K562 (cell line): ENCODE measurements at regions not wholly inside any gene's neighbourhood (a gene's known extent, or its start where the extent isn't known, plus 50 kb on each side); places are given as distances from the start of the nearest gene placed in this dataset.
A peak's percentile ranks its signal among the peaks of the same experiment; 100 is the strongest.

Experiments
- ATAC-seq: fragments of 200-7000 bp; cut with Tn5 transposase; 3 replicates; pipeline ENCODE4 v1.9.1; 2020; ENCODE audit warnings: moderate library complexity
- BruUV-seq: library from RNA; stranded (reverse); fragments of 400-500 nt; replicated peaks from 2 replicates; lab custom pipeline; 2021; lab: Mats Ljungman, UMichigan
- CTCF ChIA-PET: fragments of 300-600 bp; formaldehyde crosslinking; extraction: SDS; loops from one replicate; lab custom pipeline; 2021; ENCODE audit warnings: low intra/inter-chr PET ratio; lab: Yijun Ruan, JAX
- POLR2A ChIA-PET: fragments of 300-600, 350-650 bp; sonication (Branson Sonifier 250); formaldehyde crosslinking; extraction: SDS; loops from one replicate; lab custom pipeline; 2021; ENCODE audit warnings: antibody characterized with exemption, inconsistent platforms; lab: Yijun Ruan, JAX
- DNase-seq, 4 experiments: peaks; one replicate each; pipeline versions ENCODE4 v3.0.0 to v3.0.0-alpha.2; 2011 to 2018; ENCODE audit warnings: low spot score in 3 of 4, mixed read lengths in 3 of 4; ENCODE audit errors: extremely low read depth in 1 of 4
- FAIRE-seq: peaks from 2 replicates; lab custom pipeline; 2011; peaks lifted over from hg19 to GRCh38; lab: Jason Lieb, UNC
- H2AFZ ChIP-seq: 2 replicates; pipeline ENCODE4 v1.6.0; 2011; ENCODE audit warnings: low read depth, low read length, control low read depth, inconsistent platforms
- H3K27ac ChIP-seq: fragments of 200-600 bp; 3 replicates; pipeline ENCODE4 v1.8.0; 2011; ENCODE audit warnings: low read depth, mild to moderate bottlenecking, control low read depth, inconsistent platforms, low read length, moderate library complexity, mixed read lengths; ENCODE audit errors: extremely low read depth
- H3K27me3 ChIP-seq, 2 experiments: fragments of 300-600 bp in 1 of 2; 2 replicates in 1 of 2; 3 replicates in 1 of 2; pipeline versions ENCODE4 v1.6.0 to v1.8.0; 2011; ENCODE audit warnings: inconsistent platforms in 2 of 2, low read length in 2 of 2, mild to moderate bottlenecking in 1 of 2, mixed read lengths in 1 of 2, moderate library complexity in 1 of 2; ENCODE audit not compliant: control insufficient read depth in 2 of 2, insufficient read depth in 2 of 2
- H3K36me3 ChIP-seq: fragments of 300-600 bp; 3 replicates; pipeline ENCODE4 v1.8.0; 2011; ENCODE audit warnings: mild to moderate bottlenecking, low read length, inconsistent platforms; ENCODE audit not compliant: control insufficient read depth, insufficient read depth
- H3K4me1 ChIP-seq, 2 experiments: fragments of 200-600 bp in 1 of 2; replicated peaks in 1 of 2; 2 replicates in 1 of 2; 3 replicates in 1 of 2; pipeline versions ENCODE4 v1.5.1 to v1.8.0; 2011; ENCODE audit warnings: inconsistent platforms in 2 of 2, low read length in 2 of 2, mild to moderate bottlenecking in 1 of 2, mixed read lengths in 1 of 2, moderate library complexity in 1 of 2; ENCODE audit not compliant: control insufficient read depth in 2 of 2, insufficient read depth in 2 of 2
- H3K4me2 ChIP-seq: 2 replicates; pipeline ENCODE4 v1.6.1; 2011; ENCODE audit warnings: low read length, control low read depth, inconsistent platforms, mixed read lengths; ENCODE audit not compliant: insufficient read depth
- H3K4me3 ChIP-seq: fragments of 200-600 bp; sonication (generic), shearing (Covaris generic); 2 replicates; pipeline ENCODE4 v1.5.1; 2016; ENCODE audit warnings: control low read depth, inconsistent platforms
- H3K79me2 ChIP-seq: fragments of 200-600 bp; 3 replicates; pipeline ENCODE4 v1.8.0; 2011; ENCODE audit warnings: low read length, inconsistent platforms; ENCODE audit not compliant: control insufficient read depth, insufficient read depth
- H3K9ac ChIP-seq, 2 experiments: 2 replicates each; pipeline versions ENCODE4 v1.6.0 to v1.6.1; 2011; ENCODE audit warnings: low read depth in 2 of 2, low read length in 2 of 2, control low read depth in 1 of 2, inconsistent platforms in 1 of 2, mild to moderate bottlenecking in 1 of 2, mixed read lengths in 1 of 2; ENCODE audit not compliant: insufficient read depth in 1 of 2
- H3K9me1 ChIP-seq: one replicate; pipeline ENCODE4 v1.6.0; 2011; ENCODE audit warnings: inconsistent platforms, mild to moderate bottlenecking, low read length, moderate library complexity; ENCODE audit not compliant: control insufficient read depth, insufficient read depth
- H3K9me3 ChIP-seq: replicated peaks from 2 replicates; pipeline ENCODE4 v1.5.1; 2011; ENCODE audit warnings: low read depth, low read length, inconsistent platforms; ENCODE audit not compliant: control insufficient read depth, insufficient read depth
- H4K20me1 ChIP-seq: replicated peaks from 2 replicates; pipeline ENCODE4 v1.6.1; 2011; ENCODE audit warnings: low read length, inconsistent platforms, mixed read lengths; ENCODE audit not compliant: control insufficient read depth, insufficient read depth
- ATF6 ChIP-seq: sonication (generic); formaldehyde crosslinking; IDR thresholded peaks from 2 replicates; pipeline ENCODE4 v1.4.0; 2020; ENCODE audit warnings: mild to moderate bottlenecking, missing genetic modification reagents
- CREB3 ChIP-seq: fragments of 450-650 bp; conservative IDR thresholded peaks from 2 replicates; pipeline ENCODE4 v1.6.1; 2016; ENCODE audit warnings: missing genetic modification characterization, low read depth, mild to moderate bottlenecking, missing compliant biosample characterization, moderate library complexity
- HMGN3 ChIP-seq: IDR thresholded peaks from 2 replicates; pipeline ENCODE4 v1.6.1; 2011; ENCODE audit warnings: borderline replicate concordance, low read depth, mild to moderate bottlenecking, mixed read lengths, low read length; ENCODE audit not compliant: insufficient read length; ENCODE audit errors: extremely low read depth
- SRSF7 ChIP-seq: fragments of 200-400 bp; formaldehyde crosslinking; optimal IDR thresholded peaks from 2 replicates; pipeline ENCODE3; 2017; ENCODE audit warnings: mild to moderate bottlenecking, low read depth, low read length
- SRSF9 ChIP-seq: fragments of 200-400 bp; formaldehyde crosslinking; IDR thresholded peaks from 2 replicates; pipeline ENCODE4 v1.6.1; 2017; ENCODE audit warnings: low read depth, low read length, borderline replicate concordance
- ZC3H11A ChIP-seq: IDR thresholded peaks from 2 replicates; pipeline ENCODE4 v1.6.1; 2012; ENCODE audit warnings: low read depth, low read length, improper control_type of control experiment
- ZHX1 ChIP-seq: fragments of 150-350 bp; conservative IDR thresholded peaks from 2 replicates; pipeline ENCODE4 v1.6.1; 2014; ENCODE audit warnings: low read length
- ZNF212 ChIP-seq: fragments of 450-650 bp; formaldehyde crosslinking; IDR thresholded peaks from 2 replicates; pipeline ENCODE4 v1.4.0; 2020; ENCODE audit warnings: mild to moderate bottlenecking
- ZNF586 ChIP-seq: fragments of 450-650 bp; formaldehyde crosslinking; conservative IDR thresholded peaks from 2 replicates; pipeline ENCODE4 v1.4.0; 2020; ENCODE audit warnings: mild to moderate bottlenecking, moderate library complexity
- ZNF764 ChIP-seq: fragments of 250-450 bp; sonication (Bioruptor Pico); IDR thresholded peaks from 2 replicates; pipeline ENCODE4 v1.4.0; 2020; ENCODE audit warnings: low read depth, mild to moderate bottlenecking, moderate library complexity
- WGBS: fragments of 100-300 bp; shearing (Covaris generic); methylation state at CpG from one replicate; pipeline ENCODE4 v1.1.6; 2016; ENCODE audit warnings: low coverage, mixed read lengths; ENCODE audit not compliant: insufficient coverage; ENCODE audit errors: missing lambda C conversion rate; 5-methylcytosine and 5-hydroxymethylcytosine counted together
- in situ Hi-C: fragments of 300-500 bp; cut with MboI; formaldehyde crosslinking; loops from 4 replicates; pipeline ENCODE4 v1.15.0; 2018; ENCODE audit warnings: inconsistent platforms, mixed read lengths
- intact Hi-C: fragments of 100-400 bp; cut with micrococcal nuclease; formaldehyde crosslinking; loops from 2 replicates; pipeline ENCODE4 v1.14.2; 2022

- Histone ChIP-seq H3K4me1 (no peaks in the 10 kb centered on the region), H3K9me3 (no peaks in the 10 kb centered on the region), H4K20me1 (peaks cover 3% of the 10 kb centered on the region; the same call in 1 of the 2 replicates), H3K27me3 (peaks cover 18 to 67% of the 10 kb centered on the region in 2 experiments), H3K9ac (peak overlapping the region in 1 of 2 experiments; percentile 14; a peak in 1 of 4 replicates), H3K27ac (no peak overlapping the region), H2AFZ (no peak overlapping the region), H3K36me3 (no peaks in the 10 kb centered on the region), H3K79me2 (no peaks in the 10 kb centered on the region), H3K4me2 (no peak overlapping the region), H3K9me1 (no peaks in the 10 kb centered on the region), H3K4me3 (no peak overlapping the region)
- intact Hi-C loops (no loop called here), in situ Hi-C loops (no loop called here)
- ATAC-seq (no peak), FAIRE-seq (no peak), DNase-seq (no peak)
- 1% methylated on average over 12 of the region's 12 CpGs for WGBS
- ChIA-PET POLR2A (no interaction called here), CTCF (no interaction called here)
- BruUV-seq, result no TSS peak
- no peak for TF ChIP-seq ZNF586 (CRISPR knock-in tag)
- TF ChIP-seq SRSF7, result no peak
- TF ChIP-seq ZC3H11A, result no peak
- TF ChIP-seq HMGN3, result no peak
- TF ChIP-seq ZHX1, result no peak
- no peak for TF ChIP-seq ZNF764 (CRISPR knock-in tag)
- no peak for TF ChIP-seq SRSF9
- TF ChIP-seq CREB3 (tag), result no peak
- TF ChIP-seq ZNF212 (CRISPR knock-in tag), result no peak
- TF ChIP-seq ATF6, result no peak
Measured at GRCh38 chr10:78772986-78773530, 295.7 kb upstream of the ZMIZ1 start.
